Heart left ventricle (tissue), 16 donors: ENCODE measurements at regions not wholly inside any gene's neighbourhood (a gene's known extent, or its start where the extent isn't known, plus 50 kb on each side); places are given as distances from the start of the nearest gene placed in this dataset.

Experiments used
- ATAC-seq, 4 donors: fragments of 200-7000 bp; cut with Tn5 transposase; one replicate each; pipeline ENCODE4 v1.9.1; 2020 to 2022; ENCODE audit warnings: moderate library complexity in 4 of 4, mild to moderate bottlenecking in 3 of 4, moderate number of reproducible peaks in 1 of 4
- DNase-seq, 5 donors: peaks; one replicate each; pipeline ENCODE4 v3.0.0-alpha.2; 2020
- H3K27ac ChIP-seq, 12 donors: fragments of 200-600 bp; sonication (generic) in 4 of 12; one replicate each; pipeline versions ENCODE4 v1.5.0 to v1.8.0; 2016 to 2022; ENCODE audit warnings: mild to moderate bottlenecking in 2 of 12
- H3K27me3 ChIP-seq, 9 donors: fragments of 200-600 bp; sonication (generic) in 2 of 9; one replicate each; pipeline versions ENCODE4 v1.5.1 to v1.8.0; 2016 to 2022; ENCODE audit warnings: mild to moderate bottlenecking in 3 of 9
- H3K36me3 ChIP-seq, 9 donors: fragments of 200-600 bp; sonication (generic) in 2 of 9; one replicate each; pipeline versions ENCODE4 v1.5.0 to v1.8.0; 2018 to 2022; ENCODE audit warnings: mild to moderate bottlenecking in 2 of 9
- H3K4me1 ChIP-seq, 12 donors: fragments of 200-600 bp; sonication (generic) in 4 of 12; one replicate each; pipeline versions ENCODE4 v1.5.0 to v1.8.0; 2016 to 2022; ENCODE audit warnings: mild to moderate bottlenecking in 3 of 12
- H3K4me3 ChIP-seq, 12 donors: fragments of 200-600 bp; sonication (generic) in 4 of 12; one replicate each; pipeline versions ENCODE4 v1.5.0 to v1.8.0; 2017 to 2022; ENCODE audit warnings: mild to moderate bottlenecking in 9 of 12, moderate library complexity in 4 of 12
- H3K9me3 ChIP-seq, 12 donors: fragments of 200-600 bp; sonication (generic) in 4 of 12; one replicate each; pipeline versions ENCODE4 v1.5.0 to v1.8.0; 2016 to 2022; ENCODE audit warnings: mild to moderate bottlenecking in 1 of 12
- CTCF ChIP-seq, 12 donors: fragments of 200-600 bp; sonication (generic) in 4 of 12; IDR thresholded peaks; one replicate each; pipeline versions ENCODE4 v1.5.0 to v1.8.0; 2018 to 2022; ENCODE audit warnings: antibody characterized with exemption in 12 of 12, mild to moderate bottlenecking in 5 of 12
- POLR2A ChIP-seq, 2 donors: fragments of 450-650 bp; IDR thresholded peaks; one replicate each; pipeline ENCODE4 v1.6.1; 2017; ENCODE audit warnings: antibody characterized with exemption in 2 of 2, mild to moderate bottlenecking in 2 of 2, moderate library complexity in 2 of 2
- WGBS, 4 donors: extraction: QIAGEN DNeasy Blood & Tissue Kit in 2 of 4; methylation state at CpG; one replicate each; pipeline versions ENCODE4 v1.1.5 to v1.1.7; 2013 to 2018; 5-methylcytosine and 5-hydroxymethylcytosine counted together
- intact Hi-C, 10 donors: fragments of 100-400 bp; cut with DNase I; formaldehyde crosslinking; loops; one replicate each; pipeline versions ENCODE4 v1.11.1 to v1.14.2; 2022
- donor health status: ischemic (EF 13 %, LVEDD 7.1; RV severe dilation, severe dysfunction).
- donor health status: healthy with polysubstance abuse.
- donor health status: DM: no; HTN: yes; CAD: no.
- donor health status: DM: no; HTN: no; CAD: no.
- donor health status: ischemic (EF 25% LVEDD 6.9; RV normal size, moderate dysfunction).
- donor health status: ischemic (EF 25% LVEDD 5.7; RV mildly dilated, moderate dysfunction).
- donor health status: healthy.
- donor health status: DM: yes; HTN: yes; CAD: no.
- donor health status: ischemic (EF 35%, LVEDD 5.7; RV mildly dilated, moderate dysfunction).
- donor health status: nonischemic (EF 11% LVEDD 7.7; RV severe dilation, severe dysfunction).
- donor health status: DM: yes; HTN: yes; CAD: no.
- donor health status: PGD.
- donor health status: ischemic (EF 29% LVEDD 5.4; RV normal size, mild dysfunction).
- donor health status: nonischemic (EF 23%, LVEDD 6.1; RV moderate dilation, normal function).

GRCh38 chr12:107845980-107846659, 71.6 kb downstream of the ASCL4 start:
- H3K36me3 ChIP-seq = no peaks in the 10 kb centered on the region
- peaks cover 0 to 21% (median 11%) of the 10 kb centered on the region in 12 donors for H3K4me1 ChIP-seq
- intact Hi-C loops = no loop called here
- DNase-seq (no peak), ATAC-seq (no peak)
- no peak overlapping the region for H3K4me3 ChIP-seq
- no peak overlapping the region for H3K27ac ChIP-seq
- 44 to 71% (median 52%) methylated on average over 6 to 17 of the region's 17 CpGs for WGBS, 4 donors
- TF ChIP-seq POLR2A (IDR thresholded peaks at IDR 0.05) = no peak
- TF ChIP-seq CTCF (IDR thresholded peaks at IDR 0.05) = no peak
- H3K9me3 ChIP-seq = no peaks in the 10 kb centered on the region
- peaks cover 29 to 84% (median 54%) of the 10 kb centered on the region in 9 donors for H3K27me3 ChIP-seq

DNA sequence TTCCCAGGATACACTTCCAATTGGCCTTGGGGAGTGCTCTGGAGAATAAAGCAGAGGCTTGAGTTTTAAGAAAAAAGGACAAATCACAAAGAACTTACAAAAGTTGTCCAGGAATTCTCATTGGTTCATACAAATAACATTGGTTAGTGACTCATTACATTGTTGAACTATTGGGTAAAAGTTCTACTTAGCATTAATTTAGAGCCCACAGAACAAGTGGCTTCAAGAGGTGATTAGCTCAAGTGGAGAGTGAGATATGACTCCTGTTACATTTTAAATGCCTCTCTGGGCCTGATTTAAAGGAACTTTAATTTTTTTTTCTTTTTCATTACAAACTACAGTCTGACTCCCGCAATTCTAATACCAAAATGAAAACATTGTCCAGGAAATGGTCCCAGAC, 72.9 kb downstream of the ASCL4 start:
- no peak overlapping the region for H3K27ac ChIP-seq
- no peak overlapping the region for H3K4me3 ChIP-seq
- no peaks in the 10 kb centered on the region for H3K9me3 ChIP-seq
- intact Hi-C loops = no loop called here
- TF ChIP-seq POLR2A (IDR thresholded peaks at IDR 0.05) (no peak), CTCF (IDR thresholded peaks at IDR 0.05) (no peak)
- no peak for ATAC-seq
- H3K36me3 ChIP-seq = no peaks in the 10 kb centered on the region
- H3K27me3 ChIP-seq = peaks cover 26 to 71% (median 47%) of the 10 kb centered on the region in 9 donors
- peaks cover 0 to 21% (median 11%) of the 10 kb centered on the region in 12 donors for H3K4me1 ChIP-seq
- 71 to 84% (median 77%) methylated on average over 1 of the region's 1 CpG for WGBS, 4 donors
- DNase-seq = no peak

- H3K27me3 ChIP-seq = peaks cover 24 to 67% (median 45%) of the 10 kb centered on the region in 9 donors
- ATAC-seq = peak in 1 of 4 donors; percentile 40
- no peaks in the 10 kb centered on the region for H3K9me3 ChIP-seq
- peaks cover 0 to 20% (median 11%) of the 10 kb centered on the region in 12 donors for H3K4me1 ChIP-seq
- H3K36me3 ChIP-seq = no peaks in the 10 kb centered on the region
- H3K27ac ChIP-seq = no peak overlapping the region
- no peak overlapping the region for H3K4me3 ChIP-seq
- DNase-seq = no peak
- WGBS, 4 donors = 30 to 69% (median 42%) methylated on average over 2 to 3 of the region's 3 CpGs
- TF ChIP-seq CTCF (IDR thresholded peaks at IDR 0.05) (no peak), POLR2A (IDR thresholded peaks at IDR 0.05) (no peak)
- intact Hi-C loops = no loop called here
Measured at GRCh38 chr12:107847830-107848229, 73.3 kb downstream of the ASCL4 start.

DNA sequence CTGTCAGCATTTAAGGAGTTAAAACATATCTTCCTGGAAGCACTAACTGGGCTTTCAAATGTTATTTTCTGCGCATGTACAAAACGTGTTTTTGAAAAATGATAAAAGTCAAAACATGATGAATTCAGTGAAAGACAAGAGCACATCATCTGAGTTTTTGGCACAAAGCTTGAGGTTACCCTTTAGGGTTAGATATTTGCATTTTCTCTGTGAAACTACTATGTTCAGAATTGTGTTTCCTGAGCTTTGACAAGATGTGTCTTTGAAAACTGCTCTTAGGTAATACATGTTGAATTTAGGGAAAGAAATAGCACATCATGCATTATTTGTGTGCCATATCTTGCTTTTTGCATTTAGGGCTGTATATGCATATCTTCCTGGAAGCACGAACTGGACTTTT, 79.0 kb downstream of the ASCL4 start:
- Histone ChIP-seq H3K9me3 (no peaks in the 10 kb centered on the region), H3K27me3 (peaks cover 0 to 57% (median 7%) of the 10 kb centered on the region in 9 donors), H3K4me3 (no peak overlapping the region), H3K36me3 (no peaks in the 10 kb centered on the region), H3K4me1 (no peaks in the 10 kb centered on the region), H3K27ac (no peak overlapping the region)
- intact Hi-C loops = no loop called here
- WGBS, 4 donors = 31 to 49% (median 43%) methylated on average over 3 of the region's 3 CpGs
- ATAC-seq (no peak), DNase-seq (no peak)
- TF ChIP-seq CTCF (IDR thresholded peaks at IDR 0.05) (no peak), POLR2A (IDR thresholded peaks at IDR 0.05) (no peak)
